HepG2 (cell line): ENCODE measurements at regions not wholly inside any gene's neighbourhood (a gene's known extent, or its start where the extent isn't known, plus 50 kb on each side); places are given as distances from the start of the nearest gene placed in this dataset.
A peak's percentile ranks its signal among the peaks of the same experiment; 100 is the strongest.

Experiments used
- ATAC-seq: fragments of 200-7000 bp; cut with Tn5 transposase; 3 replicates; pipeline ENCODE4 v1.9.1; 2020; ENCODE audit warnings: mild to moderate bottlenecking, moderate library complexity
- BruUV-seq: library from RNA; stranded (reverse); fragments of 400-500 nt; replicated peaks from 2 replicates; lab custom pipeline; 2021; lab: Mats Ljungman, UMichigan
- CTCF ChIA-PET: fragments of 300-600 bp; formaldehyde crosslinking; extraction: SDS; loops from one replicate; lab custom pipeline; 2021; ENCODE audit warnings: low total read pairs, inconsistent platforms, low intra/inter-chr PET ratio; lab: Yijun Ruan, JAX
- POLR2A ChIA-PET: fragments of 350-600 bp; sonication (Branson Sonifier 250); formaldehyde crosslinking; loops from one replicate; lab custom pipeline; 2020; ENCODE audit warnings: antibody characterized with exemption, inconsistent platforms; lab: Yijun Ruan, JAX
- DNase-seq: peaks from one replicate; pipeline ENCODE4 v3.0.0-alpha.2; 2015; ENCODE audit warnings: low spot score
- FAIRE-seq: peaks from 3 replicates; lab custom pipeline; 2011; peaks lifted over from hg19 to GRCh38; lab: Jason Lieb, UNC
- H2AFZ ChIP-seq: one replicate; pipeline ENCODE4 v1.6.1; 2011; ENCODE audit warnings: low read length, inconsistent platforms
- H3K27ac ChIP-seq: fragments of 300-600 bp; 3 replicates; pipeline ENCODE4 v1.8.0; 2011; ENCODE audit warnings: mixed run types, mild to moderate bottlenecking, mixed read lengths, low read length, inconsistent platforms; ENCODE audit not compliant: insufficient read depth; ENCODE audit errors: extremely low read length
- H3K27me3 ChIP-seq, 2 experiments: fragments of 200-600 bp in 1 of 2; 2 replicates in 1 of 2; 3 replicates in 1 of 2; pipeline versions ENCODE4 v1.6.0 to v1.8.0; 2011; ENCODE audit warnings: low read length in 2 of 2, mild to moderate bottlenecking in 2 of 2, moderate library complexity in 2 of 2, inconsistent platforms in 1 of 2; ENCODE audit not compliant: insufficient read depth in 2 of 2, control insufficient read depth in 1 of 2
- H3K36me3 ChIP-seq, 2 experiments: fragments of 200-600 bp in 1 of 2; replicated peaks in 1 of 2; 2 replicates in 1 of 2; 3 replicates in 1 of 2; pipeline versions ENCODE4 v1.5.1 to v1.8.0; 2011; ENCODE audit warnings: low read length in 2 of 2, inconsistent platforms in 1 of 2; ENCODE audit not compliant: insufficient read depth in 2 of 2, control insufficient read depth in 1 of 2
- H3K4me1 ChIP-seq: 2 replicates; pipeline ENCODE4 v1.5.1; 2012; ENCODE audit warnings: low read length, inconsistent platforms; ENCODE audit not compliant: insufficient read depth
- H3K4me2 ChIP-seq: 2 replicates; pipeline ENCODE4 v1.6.0; 2011; ENCODE audit warnings: low read depth, low read length, inconsistent platforms
- H3K4me3 ChIP-seq, 3 experiments: fragments of 200-600 bp in 1 of 3; sonication (generic), shearing (Covaris generic) in 1 of 3; replicated peaks in 1 of 3; 2 replicates each; pipeline ENCODE4 v1.5.1; 2011 to 2016; ENCODE audit warnings: low read length in 3 of 3, inconsistent platforms in 2 of 3, low read depth in 2 of 3, mild to moderate bottlenecking in 2 of 3, control low read depth in 1 of 3, mixed read lengths in 1 of 3; ENCODE audit not compliant: insufficient read depth in 1 of 3
- H3K79me2 ChIP-seq: one replicate; pipeline ENCODE4 v1.6.1; 2011; ENCODE audit warnings: low read length, inconsistent platforms; ENCODE audit not compliant: insufficient read depth
- H3K9ac ChIP-seq: 2 replicates; pipeline ENCODE4 v1.6.0; 2011; ENCODE audit warnings: mild to moderate bottlenecking, low read depth, low read length, inconsistent platforms; ENCODE audit not compliant: insufficient read depth
- H3K9me3 ChIP-seq: 2 replicates; pipeline ENCODE4 v1.5.1; 2012; ENCODE audit warnings: mild to moderate bottlenecking, low read length
- H4K20me1 ChIP-seq: 2 replicates; pipeline ENCODE4 v1.6.0; 2011; ENCODE audit warnings: inconsistent platforms, mild to moderate bottlenecking, low read length, moderate library complexity; ENCODE audit not compliant: insufficient read depth
- CHD4 ChIP-seq: fragments of 200-600 bp; sonication (generic); IDR thresholded peaks from 2 replicates; pipeline ENCODE4 v1.7.0; 2017; ENCODE audit warnings: mild to moderate bottlenecking, low read length, borderline replicate concordance
- MTA1 ChIP-seq: sonication (generic); formaldehyde crosslinking; IDR thresholded peaks from 2 replicates; pipeline ENCODE4 v1.4.0; 2020; ENCODE audit warnings: missing genetic modification reagents, mild to moderate bottlenecking, borderline replicate concordance
- PCBP1 ChIP-seq: fragments of 200-400 bp; formaldehyde crosslinking; IDR thresholded peaks from 2 replicates; pipeline ENCODE4 v1.6.1; 2017; ENCODE audit warnings: mild to moderate bottlenecking, low read depth, low read length, borderline replicate concordance
- TCF7L2 ChIP-seq: IDR thresholded peaks from 2 replicates; pipeline ENCODE4 v1.6.1; 2011; ENCODE audit warnings: mild to moderate bottlenecking, low read depth, low read length, moderate library complexity
- TGIF2 ChIP-seq: IDR thresholded peaks from 2 replicates; pipeline ENCODE4 v1.6.1; 2016; ENCODE audit warnings: control low read depth, missing compliant biosample characterization
- WIZ ChIP-seq: sonication (generic); formaldehyde crosslinking; IDR thresholded peaks from 2 replicates; pipeline ENCODE4 v1.5.1; 2020; ENCODE audit warnings: mild to moderate bottlenecking, missing genetic modification reagents
- ZFP36L2 ChIP-seq: sonication (generic); formaldehyde crosslinking; IDR thresholded peaks from 2 replicates; pipeline ENCODE4 v1.4.0; 2020; ENCODE audit warnings: missing genetic modification reagents
- ZNF24 ChIP-seq: fragments of 450-650 bp; IDR thresholded peaks from 2 replicates; pipeline ENCODE4 v1.6.1; 2017; ENCODE audit warnings: antibody characterized with exemption, mild to moderate bottlenecking
- ZNF768 ChIP-seq: sonication (generic); formaldehyde crosslinking; IDR thresholded peaks from 2 replicates; pipeline ENCODE4 v1.4.0; 2020; ENCODE audit warnings: missing genetic modification reagents
- ZSCAN20 ChIP-seq: sonication (generic); formaldehyde crosslinking; IDR thresholded peaks from 2 replicates; pipeline ENCODE4 v1.4.0; 2020; ENCODE audit warnings: missing genetic modification reagents, mild to moderate bottlenecking, borderline replicate concordance
- WGBS: methylation state at CpG from one replicate; pipeline ENCODE4 v1.1.6; 2017; ENCODE audit warnings: low lambda C conversion rate; 5-methylcytosine and 5-hydroxymethylcytosine counted together
- in situ Hi-C: cut with HindIII; loops from 2 replicates; pipeline ENCODE4 v1.10.0; 2017; ENCODE audit warnings: low pct_unique_long_range_greater_than_20kb; ENCODE audit not compliant: extremely low pct_ligation_motif_present
- intact Hi-C: fragments of 100-400 bp; cut with micrococcal nuclease; formaldehyde crosslinking; loops from one replicate; pipeline ENCODE4 v1.10.0; 2022; ENCODE audit not compliant: unreplicated experiment
- TF ChIP-seq, protein P1 (sequence below): sonication (generic); formaldehyde crosslinking; IDR thresholded peaks from 2 replicates; pipeline ENCODE4; 2020; ENCODE audit warnings: missing genetic modification reagents, mild to moderate bottlenecking, borderline replicate concordance
- TF ChIP-seq, protein P2 (sequence below): sonication (generic); formaldehyde crosslinking; IDR thresholded peaks from 2 replicates; pipeline ENCODE4 v1.5.0; 2020; ENCODE audit warnings: mild to moderate bottlenecking, missing genetic modification reagents, moderate library complexity
- TF ChIP-seq, protein P3 (sequence below): sonication (generic); formaldehyde crosslinking; IDR thresholded peaks from 2 replicates; pipeline ENCODE4 v1.8.1; 2023; ENCODE audit warnings: mild to moderate bottlenecking, moderate library complexity, missing genetic modification reagents
- TF ChIP-seq, protein P4 (sequence below): IDR thresholded peaks from 2 replicates; pipeline ENCODE4 v1.6.1; 2016; ENCODE audit warnings: low read depth

DNA sequence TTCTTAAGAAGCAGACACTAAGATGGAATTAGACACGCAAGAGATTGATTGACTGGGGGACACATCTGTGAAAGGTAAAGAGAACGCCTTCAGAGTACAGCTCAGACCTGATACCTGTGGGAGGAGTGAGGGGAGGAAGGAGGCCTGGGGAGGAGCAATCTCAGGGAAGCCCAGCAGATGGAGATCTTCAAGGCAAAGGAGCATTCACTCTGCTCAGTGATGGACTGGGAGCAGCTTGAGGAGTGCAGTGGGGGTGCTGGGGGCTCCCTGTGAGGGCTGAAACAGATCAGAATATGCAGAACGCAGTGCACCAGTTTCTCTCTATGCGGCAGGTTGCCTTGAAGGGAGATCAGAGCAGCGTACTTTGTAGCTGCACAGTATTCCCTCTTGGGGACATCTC, 103.7 kb upstream of the ATP8B1 start:
- Histone ChIP-seq H3K79me2 (no peaks in the 10 kb centered on the region), H4K20me1 (no peaks in the 10 kb centered on the region), H3K4me1 (peaks cover 12% of the 10 kb centered on the region), H3K9me3 (no peaks in the 10 kb centered on the region), H3K36me3 (no peaks in the 10 kb centered on the region), H2AFZ (no peak overlapping the region), H3K27me3 (0 out of 5 replicates have a peak, but pooled peaks cover 0 to 7% of the 10 kb centered on the region in 2 experiments), H3K27ac (no peak overlapping the region), H3K9ac (no peak overlapping the region), H3K4me3 (no peak overlapping the region), H3K4me2 (no peak overlapping the region)
- ATAC-seq (peak; percentile 46), DNase-seq (no peak), FAIRE-seq (no peak)
- ChIA-PET CTCF (no interaction called here), POLR2A (no interaction called here)
- WGBS = 45% methylated on average over 5 of the region's 5 CpGs
- no TSS peak for BruUV-seq
- in situ Hi-C loops (loop anchor here (25.0 kb wide), 1 partner anchor 855 kb away; no protein-coding TSS in a partner anchor), intact Hi-C loops (no loop called here)
- TF ChIP-seq CHD4 (no peak), ZFP36L2 (no peak), TCF7L2 (no peak), ZNF768 (CRISPR knock-in tag) (no peak), WIZ (CRISPR knock-in tag) (no peak), ZSCAN20 (CRISPR knock-in tag) (no peak), TGIF2 (CRISPR knock-in tag) (no peak), MTA1 (CRISPR knock-in tag) (no peak), ZNF24 (no peak), PCBP1 (no peak)
- TF ChIP-seq, protein P1, sequence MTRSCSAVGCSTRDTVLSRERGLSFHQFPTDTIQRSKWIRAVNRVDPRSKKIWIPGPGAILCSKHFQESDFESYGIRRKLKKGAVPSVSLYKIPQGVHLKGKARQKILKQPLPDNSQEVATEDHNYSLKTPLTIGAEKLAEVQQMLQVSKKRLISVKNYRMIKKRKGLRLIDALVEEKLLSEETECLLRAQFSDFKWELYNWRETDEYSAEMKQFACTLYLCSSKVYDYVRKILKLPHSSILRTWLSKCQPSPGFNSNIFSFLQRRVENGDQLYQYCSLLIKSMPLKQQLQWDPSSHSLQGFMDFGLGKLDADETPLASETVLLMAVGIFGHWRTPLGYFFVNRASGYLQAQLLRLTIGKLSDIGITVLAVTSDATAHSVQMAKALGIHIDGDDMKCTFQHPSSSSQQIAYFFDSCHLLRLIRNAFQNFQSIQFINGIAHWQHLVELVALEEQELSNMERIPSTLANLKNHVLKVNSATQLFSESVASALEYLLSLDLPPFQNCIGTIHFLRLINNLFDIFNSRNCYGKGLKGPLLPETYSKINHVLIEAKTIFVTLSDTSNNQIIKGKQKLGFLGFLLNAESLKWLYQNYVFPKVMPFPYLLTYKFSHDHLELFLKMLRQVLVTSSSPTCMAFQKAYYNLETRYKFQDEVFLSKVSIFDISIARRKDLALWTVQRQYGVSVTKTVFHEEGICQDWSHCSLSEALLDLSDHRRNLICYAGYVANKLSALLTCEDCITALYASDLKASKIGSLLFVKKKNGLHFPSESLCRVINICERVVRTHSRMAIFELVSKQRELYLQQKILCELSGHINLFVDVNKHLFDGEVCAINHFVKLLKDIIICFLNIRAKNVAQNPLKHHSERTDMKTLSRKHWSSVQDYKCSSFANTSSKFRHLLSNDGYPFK (CRISPR knock-in tag) = no peak
- TF ChIP-seq, protein P2, sequence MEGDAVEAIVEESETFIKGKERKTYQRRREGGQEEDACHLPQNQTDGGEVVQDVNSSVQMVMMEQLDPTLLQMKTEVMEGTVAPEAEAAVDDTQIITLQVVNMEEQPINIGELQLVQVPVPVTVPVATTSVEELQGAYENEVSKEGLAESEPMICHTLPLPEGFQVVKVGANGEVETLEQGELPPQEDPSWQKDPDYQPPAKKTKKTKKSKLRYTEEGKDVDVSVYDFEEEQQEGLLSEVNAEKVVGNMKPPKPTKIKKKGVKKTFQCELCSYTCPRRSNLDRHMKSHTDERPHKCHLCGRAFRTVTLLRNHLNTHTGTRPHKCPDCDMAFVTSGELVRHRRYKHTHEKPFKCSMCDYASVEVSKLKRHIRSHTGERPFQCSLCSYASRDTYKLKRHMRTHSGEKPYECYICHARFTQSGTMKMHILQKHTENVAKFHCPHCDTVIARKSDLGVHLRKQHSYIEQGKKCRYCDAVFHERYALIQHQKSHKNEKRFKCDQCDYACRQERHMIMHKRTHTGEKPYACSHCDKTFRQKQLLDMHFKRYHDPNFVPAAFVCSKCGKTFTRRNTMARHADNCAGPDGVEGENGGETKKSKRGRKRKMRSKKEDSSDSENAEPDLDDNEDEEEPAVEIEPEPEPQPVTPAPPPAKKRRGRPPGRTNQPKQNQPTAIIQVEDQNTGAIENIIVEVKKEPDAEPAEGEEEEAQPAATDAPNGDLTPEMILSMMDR (CRISPR knock-in tag) = peak; percentile 38
- TF ChIP-seq, protein P3, sequence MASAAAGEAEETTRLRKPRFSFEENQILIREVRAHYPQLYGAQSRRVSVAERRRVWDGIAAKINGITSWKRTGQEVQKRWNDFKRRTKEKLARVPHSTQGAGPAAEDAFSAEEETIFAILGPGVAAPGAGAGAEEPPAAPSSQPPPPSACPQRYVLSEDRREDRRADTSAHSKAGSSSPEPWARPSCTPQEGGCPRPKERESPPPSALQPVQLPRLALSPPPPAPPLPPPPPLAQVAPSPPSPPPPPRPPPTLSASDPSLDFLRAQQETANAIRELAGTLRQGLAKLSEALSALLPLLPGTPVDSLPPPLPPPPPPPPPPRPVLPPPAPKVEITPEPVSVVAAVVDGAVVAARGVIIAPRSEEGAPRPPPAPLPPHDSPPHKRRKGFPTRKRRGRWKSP (CRISPR knock-in tag) = no peak
- TF ChIP-seq, protein P4, sequence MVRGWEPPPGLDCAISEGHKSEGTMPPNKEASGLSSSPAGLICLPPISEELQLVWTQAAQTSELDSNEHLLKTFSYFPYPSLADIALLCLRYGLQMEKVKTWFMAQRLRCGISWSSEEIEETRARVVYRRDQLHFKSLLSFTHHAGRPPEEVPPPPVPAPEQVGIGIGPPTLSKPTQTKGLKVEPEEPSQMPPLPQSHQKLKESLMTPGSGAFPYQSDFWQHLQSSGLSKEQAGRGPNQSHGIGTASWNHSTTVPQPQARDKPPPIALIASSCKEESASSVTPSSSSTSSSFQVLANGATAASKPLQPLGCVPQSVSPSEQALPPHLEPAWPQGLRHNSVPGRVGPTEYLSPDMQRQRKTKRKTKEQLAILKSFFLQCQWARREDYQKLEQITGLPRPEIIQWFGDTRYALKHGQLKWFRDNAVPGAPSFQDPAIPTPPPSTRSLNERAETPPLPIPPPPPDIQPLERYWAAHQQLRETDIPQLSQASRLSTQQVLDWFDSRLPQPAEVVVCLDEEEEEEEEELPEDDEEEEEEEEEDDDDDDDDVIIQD = no peak
